ENCODE measurements at regions not wholly inside any gene's neighbourhood (a gene's known extent, or its start where the extent isn't known, plus 50 kb on each side); places are given as distances from the start of the nearest gene placed in this dataset.
"Not testable (repeated sequence)": the region's sequence is repeated elsewhere in the genome, so short reads cannot be mapped to it uniquely, and the experiment has no call there.

- DNase-seq: no peak
Observed at GRCh38 chr4:141290771-141291170, 70.1 kb downstream of the ZNF330 start.

DNA sequence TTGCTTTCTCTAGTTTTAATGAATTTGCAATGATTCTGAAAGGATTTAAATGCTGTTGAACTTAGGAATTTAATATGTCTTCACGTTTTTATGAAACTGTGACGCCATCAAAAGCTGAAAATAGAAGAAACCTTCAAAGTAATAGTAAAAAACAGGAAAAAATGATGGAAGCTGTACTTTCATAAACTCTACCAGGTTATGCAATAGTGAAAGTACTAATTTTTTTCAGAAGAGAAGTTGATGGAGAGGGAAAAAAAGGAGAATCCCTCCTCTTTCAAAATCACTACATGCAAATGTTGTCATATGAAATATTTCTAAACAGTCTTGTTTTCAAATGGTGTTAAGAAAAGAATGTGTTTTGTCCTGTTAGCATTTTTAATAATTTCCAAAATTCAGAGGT lies 73.6 kb downstream of the ZNF330 start:
- no peak for DNase-seq

DNA sequence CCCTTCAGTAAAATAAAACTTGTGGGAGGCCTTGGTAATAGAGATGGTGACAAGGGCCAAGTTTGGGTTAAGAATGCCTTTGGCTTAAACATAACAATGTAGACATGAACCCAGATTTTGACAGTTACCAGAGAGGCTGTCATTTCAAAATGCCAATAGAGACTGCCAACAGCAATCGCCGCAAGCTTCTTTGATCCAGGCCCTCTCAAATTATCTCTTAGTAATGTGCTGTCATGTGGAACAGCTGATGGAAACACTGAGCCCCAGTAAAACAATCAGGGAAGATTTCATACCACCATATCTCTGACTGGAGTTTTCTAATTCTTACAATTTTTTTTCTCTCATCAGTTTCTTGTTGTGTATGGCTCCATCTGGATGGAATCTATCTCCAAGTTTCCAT lies 80.5 kb downstream of the ZNF330 start:
- no peak for DNase-seq

- no peak for DNase-seq
Observed at GRCh38 chr4:141302924-141303323, 82.2 kb downstream of the ZNF330 start.

- DNase-seq: no peak
Observed at GRCh38 chr4:141304346-141304745, 83.7 kb downstream of the ZNF330 start.

DNA sequence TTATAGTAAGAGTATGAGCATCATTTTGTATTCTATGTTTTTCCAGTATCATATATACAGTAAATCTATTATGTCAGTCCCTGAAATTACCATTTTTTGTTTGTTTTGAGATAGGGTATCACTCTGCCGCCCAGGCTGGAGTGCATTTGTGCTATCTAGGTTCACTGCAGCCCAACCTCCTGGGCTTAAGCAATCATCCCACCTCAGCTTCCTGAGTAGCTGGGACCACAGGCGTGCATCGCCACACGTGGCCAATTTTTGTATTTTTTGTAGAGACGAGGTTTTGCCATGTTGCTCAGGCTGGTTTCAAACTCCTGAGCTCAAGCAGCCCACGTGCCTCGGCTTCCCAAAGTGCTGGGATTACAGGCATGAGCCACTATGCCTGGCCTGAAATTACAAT lies 85.6 kb downstream of the ZNF330 start:
- peak; percentile 41 for DNase-seq

GRCh38 chr4:141307241-141307689 lies 86.6 kb downstream of the ZNF330 start:
- DNase-seq: peak; percentile 36

- no peak for DNase-seq
Observed at GRCh38 chr4:141309874-141310273, 89.2 kb downstream of the ZNF330 start.

DNA sequence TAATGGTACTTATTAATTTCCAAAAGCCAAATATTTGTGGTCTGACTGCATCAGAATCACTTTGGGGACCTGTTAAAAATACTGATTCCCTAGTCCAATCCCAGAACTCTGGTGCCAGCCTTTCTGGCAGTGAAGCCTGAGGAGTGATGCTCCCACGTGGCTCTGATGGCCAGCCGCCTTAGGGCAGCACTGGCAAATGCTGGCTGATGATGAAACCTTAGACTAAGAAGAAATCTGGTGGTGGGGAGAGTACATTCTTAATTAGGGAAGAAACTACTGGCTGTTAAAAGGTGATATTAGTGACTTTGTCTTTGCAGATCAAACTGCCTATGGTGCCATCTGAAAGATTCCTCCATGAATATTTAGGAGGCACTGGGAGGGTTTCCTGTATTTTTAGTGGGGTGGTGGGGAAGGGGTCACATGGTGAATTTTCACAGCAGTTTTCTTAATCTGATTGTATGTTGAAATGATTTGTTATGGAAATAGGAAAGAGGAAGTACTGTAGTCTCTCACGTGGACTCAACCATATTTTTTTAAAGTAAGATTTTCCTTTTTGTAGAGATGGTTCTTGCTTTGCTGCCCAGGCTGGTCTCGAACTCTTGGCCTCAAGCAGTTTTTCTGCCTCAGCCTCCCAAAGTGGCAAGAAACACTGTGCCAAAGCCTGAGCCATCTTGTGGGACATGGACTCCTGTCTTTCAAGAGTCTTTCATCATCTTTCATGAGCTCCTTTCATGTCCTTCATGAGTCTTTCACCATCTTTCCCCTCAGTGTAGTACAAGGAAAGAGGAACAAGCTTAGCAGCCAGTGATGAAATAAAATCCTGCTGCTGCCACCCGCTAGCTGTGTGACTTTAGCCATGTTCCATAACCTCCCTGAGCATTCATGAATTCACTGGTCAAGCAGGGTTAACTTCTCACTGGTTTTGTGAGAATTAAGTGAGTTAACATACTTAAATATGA lies 90.8 kb downstream of the ZNF330 start:
- DNase-seq: no peak

- no peak for DNase-seq
Observed at GRCh38 chr4:141314627-141315026, 93.9 kb downstream of the ZNF330 start.

DNA sequence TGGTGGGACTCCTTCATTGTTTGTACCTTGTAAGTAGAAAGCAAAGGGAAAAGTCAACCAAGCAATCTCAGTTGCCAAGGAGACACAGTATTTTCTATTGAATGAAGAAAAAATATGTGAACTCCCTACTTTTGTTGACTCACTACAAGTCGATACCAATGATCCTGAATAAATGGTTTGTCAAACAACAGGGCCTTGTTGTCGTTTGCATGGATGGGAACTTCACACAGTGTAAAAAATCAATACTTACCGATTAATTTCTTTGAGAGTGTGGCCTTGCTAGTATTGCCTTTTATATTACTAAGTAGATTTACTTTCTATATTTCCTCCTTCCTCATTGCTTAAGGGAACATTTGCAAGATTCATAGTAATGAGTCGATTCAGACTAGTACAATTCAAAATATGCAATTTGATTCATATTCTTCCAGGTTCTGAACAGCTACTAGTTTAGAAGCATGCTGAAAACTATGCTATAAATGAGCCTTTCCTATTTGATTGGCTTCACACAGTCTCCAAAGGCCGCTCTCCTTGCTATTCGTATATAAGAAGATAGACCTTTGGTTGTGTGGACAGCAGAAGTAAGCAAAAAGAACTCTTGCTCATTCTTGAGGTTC lies 108.0 kb downstream of the ZNF330 start:
- peak; percentile 65 for DNase-seq

DNA sequence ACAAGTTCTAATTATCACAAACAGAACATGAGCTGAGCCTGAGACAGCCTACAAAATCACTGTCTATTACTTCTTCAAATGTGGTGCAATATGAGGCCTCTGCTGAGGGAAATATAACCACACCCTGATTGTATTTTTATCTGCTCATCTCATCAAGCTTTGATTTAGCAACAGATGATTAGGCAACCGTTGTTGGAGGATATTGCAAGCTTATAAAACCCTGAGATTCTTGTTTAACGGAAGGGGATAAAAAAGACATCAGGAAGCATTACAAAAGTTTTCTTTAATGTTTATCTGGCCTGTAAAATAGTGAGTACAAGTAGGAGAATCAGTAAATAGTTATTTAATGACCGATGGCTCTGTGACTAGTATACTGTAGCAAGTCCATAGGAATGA lies 108.5 kb downstream of the ZNF330 start:
- peak; percentile 14 for DNase-seq

GRCh38 chr4:141330616-141331015 lies 109.9 kb downstream of the ZNF330 start:
- peak; percentile 4 for DNase-seq

DNA sequence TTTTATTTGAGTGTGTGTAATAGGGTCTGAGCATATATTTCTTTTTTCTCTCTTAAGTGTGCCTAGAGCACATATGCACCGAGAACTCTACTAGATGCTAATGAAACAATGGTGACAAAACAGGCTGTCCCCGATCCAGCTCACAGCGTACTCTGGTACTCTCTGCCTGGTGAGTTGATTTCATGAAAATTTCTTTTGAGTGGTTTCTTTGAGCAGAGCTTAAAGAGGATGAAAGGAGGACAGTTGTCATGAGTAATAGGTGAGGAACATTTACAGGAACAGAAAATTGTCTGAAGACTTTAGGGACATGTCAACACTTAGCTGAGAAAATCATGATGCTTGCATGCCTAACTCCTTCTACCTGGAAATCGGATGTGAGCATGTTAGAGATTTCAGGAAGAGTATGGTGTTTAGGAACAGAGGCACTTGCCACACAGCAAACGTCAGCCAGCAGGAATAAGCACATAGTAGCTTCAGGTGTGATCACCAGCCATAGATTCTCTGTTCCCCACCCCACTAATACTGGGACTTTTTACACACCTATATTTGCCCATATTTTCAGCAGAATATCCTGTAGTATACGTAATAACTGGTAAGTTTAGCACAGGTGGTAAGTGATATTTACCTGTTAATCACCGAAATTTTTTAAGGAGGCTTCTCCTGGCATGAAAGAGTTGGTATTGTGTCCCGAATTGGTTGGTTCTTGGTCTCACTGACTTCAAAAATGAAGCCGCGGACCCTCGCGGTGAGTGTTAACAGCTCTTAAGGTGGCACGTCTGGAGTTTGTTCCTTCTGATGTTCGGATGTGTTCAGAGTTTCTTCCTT lies 111.1 kb downstream of the ZNF330 start:
- DNase-seq: peak; percentile 14

DNA sequence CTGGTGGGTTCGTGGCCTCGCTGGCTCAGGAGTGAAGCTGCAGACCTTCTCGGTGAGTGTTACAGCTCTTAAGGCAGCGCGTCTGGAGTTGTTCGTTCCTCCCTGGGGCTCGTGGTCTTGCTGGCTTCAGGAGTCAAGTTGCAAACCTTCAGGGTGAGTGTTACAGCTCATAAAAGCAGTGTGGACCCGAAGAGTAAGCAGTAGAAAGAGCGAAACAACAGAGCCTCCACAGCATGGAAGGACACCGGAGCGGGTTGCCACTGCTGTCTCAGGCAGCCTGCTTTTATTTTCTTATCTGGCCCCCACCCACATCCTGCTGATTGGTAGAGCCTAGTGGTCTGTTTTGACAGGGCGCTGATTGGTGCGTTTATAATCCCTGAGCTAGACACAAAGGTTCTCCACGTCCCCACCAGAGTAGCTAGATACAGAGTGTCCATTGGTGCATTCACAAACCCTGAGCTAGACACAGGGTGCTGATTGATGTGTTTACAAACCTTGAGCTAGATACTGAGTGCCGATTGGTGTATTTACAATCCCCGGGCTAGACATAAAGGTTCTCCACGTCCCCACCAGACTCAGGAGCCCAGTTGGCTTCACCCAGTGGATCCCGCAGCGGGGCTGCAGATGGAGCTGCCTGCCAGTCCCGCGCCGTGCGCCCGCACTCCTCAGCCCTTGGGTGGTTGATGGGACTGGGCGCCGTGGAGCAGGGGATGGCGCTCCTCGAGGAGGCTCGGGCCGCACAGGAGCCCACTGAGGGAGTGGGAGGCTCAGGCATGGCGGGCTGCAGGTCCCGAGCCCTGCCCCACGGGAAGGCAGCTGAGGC lies 111.9 kb downstream of the ZNF330 start:
- DNase-seq: peak; percentile 83

- not testable (repeated sequence) for DNase-seq
Observed at GRCh38 chr4:141333456-141334230, 112.9 kb downstream of the ZNF330 start.

- no peak for DNase-seq
Observed at GRCh38 chr4:141335166-141335565, 114.5 kb downstream of the ZNF330 start.

- no peak for DNase-seq
Observed at GRCh38 chr4:141338238-141338637, 117.5 kb downstream of the ZNF330 start.

GRCh38 chr4:141339391-141339790 lies 118.7 kb downstream of the ZNF330 start:
- no peak for DNase-seq

DNA sequence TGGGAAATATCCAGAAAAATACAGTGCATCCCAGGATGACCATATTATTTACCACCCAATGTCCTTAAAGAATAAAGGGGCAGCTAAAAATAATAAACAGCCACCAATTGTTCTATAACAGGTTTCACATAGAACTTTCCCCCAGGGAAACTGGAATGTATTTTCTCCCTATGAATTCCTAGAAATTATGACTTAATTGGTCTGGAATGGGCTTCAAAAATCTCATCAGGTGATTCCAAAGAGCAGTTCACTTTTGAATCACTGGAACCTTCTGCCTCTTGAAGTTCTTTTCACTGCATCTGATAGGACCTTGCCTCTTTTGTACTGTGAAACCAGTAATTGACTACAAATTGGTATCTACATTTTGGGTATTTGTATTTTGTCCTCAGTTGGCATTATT lies 119.3 kb downstream of the ZNF330 start:
- no peak for DNase-seq

DNA sequence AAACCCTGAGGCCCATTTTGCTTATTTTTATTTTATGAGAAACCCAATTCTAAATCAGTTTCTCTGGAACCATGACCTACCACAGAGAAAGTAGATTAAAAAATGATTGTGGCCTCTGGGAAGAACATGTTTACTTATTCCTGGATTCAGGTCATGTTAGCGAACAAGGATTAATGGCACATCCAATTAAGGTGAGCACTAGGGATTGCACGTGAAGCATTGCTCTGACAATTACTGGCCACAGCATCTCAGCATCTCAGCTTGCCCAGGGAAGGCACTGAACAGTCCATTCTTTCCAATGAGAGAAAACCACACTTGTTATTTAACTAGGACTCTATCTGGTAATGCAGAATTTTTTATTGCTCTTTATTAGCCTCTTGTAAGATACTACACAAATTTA lies 119.8 kb downstream of the ZNF330 start:
- no peak for DNase-seq

DNA sequence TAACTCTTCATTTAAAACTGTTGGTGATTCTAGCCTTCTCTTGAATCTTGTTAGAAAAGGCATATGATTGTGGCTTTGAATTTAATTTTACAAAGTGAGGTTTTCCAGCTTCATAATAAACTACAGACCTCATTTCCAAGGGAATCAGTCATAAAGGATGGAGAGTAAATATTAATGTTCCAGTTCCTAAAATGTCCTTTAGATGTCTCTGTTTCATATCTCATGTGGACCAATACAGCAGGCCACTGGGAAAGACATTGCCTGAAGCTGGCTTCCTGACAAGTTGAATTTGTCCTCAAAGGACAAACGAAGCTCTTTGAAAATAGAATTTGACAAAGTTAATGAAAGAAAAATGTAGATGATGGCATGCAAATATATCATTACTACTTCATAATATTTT lies 125.4 kb downstream of the ZNF330 start:
- DNase-seq: peak; percentile 45
